Activated T-helper 17 cell treated with anti-CD3 and anti-CD28 coated beads, Interleukin-2, amount 50 U/mL, for 72 hours (primary cell): ENCODE measurements at regions not wholly inside any gene's neighbourhood (a gene's known extent, or its start where the extent isn't known, plus 50 kb on each side); places are given as distances from the start of the nearest gene placed in this dataset.
"Not testable (repeated sequence)": the region's sequence is repeated elsewhere in the genome, so short reads cannot be mapped to it uniquely, and the experiment has no call there.

Source experiments
- ATAC-seq: fragments of 150-1000 bp; cut with Tn5 transposase; replicated peaks from 2 replicates; pipeline ENCODE4 v1.10.0; 2021; ENCODE audit warnings: mild to moderate bottlenecking, moderate library complexity
- H3K27ac Mint-ChIP-seq: one replicate; pipeline ENCODE4 v1.8.0; 2022; ENCODE audit warnings: mixed read lengths
- H3K27me3 Mint-ChIP-seq: one replicate; pipeline ENCODE4 v1.8.0; 2022; ENCODE audit warnings: mixed read lengths
- H3K36me3 Mint-ChIP-seq: one replicate; pipeline ENCODE4 v1.8.0; 2022; ENCODE audit warnings: low read depth, mild to moderate bottlenecking, mixed read lengths
- H3K4me1 Mint-ChIP-seq: one replicate; pipeline ENCODE4 v1.8.0; 2022; ENCODE audit warnings: mixed read lengths
- H3K4me3 Mint-ChIP-seq: one replicate; pipeline ENCODE4 v1.8.0; 2022; ENCODE audit warnings: mild to moderate bottlenecking, mixed read lengths
- H3K9me3 Mint-ChIP-seq: one replicate; pipeline ENCODE4 v1.8.0; 2022; ENCODE audit warnings: mixed read lengths

GRCh38 chr2:160603771-160604510 is 110.3 kb upstream of the RBMS1 start:
- H3K4me3 Mint-ChIP-seq, result no peak overlapping the region
- H3K4me1 Mint-ChIP-seq, result no peaks in the 10 kb centered on the region
- ATAC-seq, result no peak
- no peaks in the 10 kb centered on the region for H3K9me3 Mint-ChIP-seq
- H3K36me3 Mint-ChIP-seq, result no peaks in the 10 kb centered on the region
- H3K27ac Mint-ChIP-seq, result no peak overlapping the region
- H3K27me3 Mint-ChIP-seq, result no peaks in the 10 kb centered on the region

- Mint-ChIP-seq H3K9me3 (no peaks in the 10 kb centered on the region), H3K4me3 (no peak overlapping the region), H3K4me1 (no peaks in the 10 kb centered on the region), H3K27ac (no peak overlapping the region), H3K27me3 (no peaks in the 10 kb centered on the region), H3K36me3 (no peaks in the 10 kb centered on the region)
- ATAC-seq, result no peak
Measured at GRCh38 chr2:160606341-160606740, 112.7 kb upstream of the RBMS1 start.

- H3K27me3 Mint-ChIP-seq, result peaks cover 3% of the 10 kb centered on the region
Measured at GRCh38 chr2:160608599-160608998, 115.0 kb upstream of the RBMS1 start.

GRCh38 chr2:160609346-160609745 is 115.7 kb upstream of the RBMS1 start:
- Mint-ChIP-seq H3K36me3 (no peaks in the 10 kb centered on the region), H3K27ac (no peak overlapping the region), H3K4me3 (no peak overlapping the region)

More at GRCh38 chr2:160608599-160608998, 115.0 kb upstream of the RBMS1 start:
- H3K4me1 Mint-ChIP-seq, result no peaks in the 10 kb centered on the region
- no peak for ATAC-seq
- H3K27ac Mint-ChIP-seq, result no peak overlapping the region
- no peaks in the 10 kb centered on the region for H3K36me3 Mint-ChIP-seq
- no peaks in the 10 kb centered on the region for H3K9me3 Mint-ChIP-seq
- no peak overlapping the region for H3K4me3 Mint-ChIP-seq

GRCh38 chr2:160610041-160610440 is 116.4 kb upstream of the RBMS1 start:
- Mint-ChIP-seq H3K36me3 (no peaks in the 10 kb centered on the region), H3K4me3 (no peak overlapping the region), H3K9me3 (no peaks in the 10 kb centered on the region), H3K27ac (no peak overlapping the region), H3K4me1 (no peaks in the 10 kb centered on the region), H3K27me3 (peaks cover 3% of the 10 kb centered on the region)
- no peak for ATAC-seq

More at GRCh38 chr2:160609346-160609745, 115.7 kb upstream of the RBMS1 start:
- Mint-ChIP-seq H3K9me3 (no peaks in the 10 kb centered on the region), H3K27me3 (peaks cover 3% of the 10 kb centered on the region), H3K4me1 (no peaks in the 10 kb centered on the region)
- no peak for ATAC-seq

- ATAC-seq, result no peak
- no peak overlapping the region for H3K4me3 Mint-ChIP-seq
- no peak overlapping the region for H3K27ac Mint-ChIP-seq
- peaks cover 10% of the 10 kb centered on the region for H3K9me3 Mint-ChIP-seq
- H3K27me3 Mint-ChIP-seq, result peaks cover 3% of the 10 kb centered on the region
- no peaks in the 10 kb centered on the region for H3K36me3 Mint-ChIP-seq
- H3K4me1 Mint-ChIP-seq, result no peaks in the 10 kb centered on the region
Measured at GRCh38 chr2:160612266-160612856, 118.8 kb upstream of the RBMS1 start.

GRCh38 chr2:160613466-160614153 is 120.0 kb upstream of the RBMS1 start:
- no peaks in the 10 kb centered on the region for H3K36me3 Mint-ChIP-seq
- peaks cover 3% of the 10 kb centered on the region for H3K27me3 Mint-ChIP-seq
- H3K9me3 Mint-ChIP-seq, result peaks cover 10% of the 10 kb centered on the region
- H3K27ac Mint-ChIP-seq, result no peak overlapping the region
- H3K4me1 Mint-ChIP-seq, result no peaks in the 10 kb centered on the region
- peak; percentile 62 for ATAC-seq
- no peak overlapping the region for H3K4me3 Mint-ChIP-seq

GRCh38 chr2:160614391-160614790 is 120.8 kb upstream of the RBMS1 start:
- H3K4me1 Mint-ChIP-seq, result no peaks in the 10 kb centered on the region
- H3K4me3 Mint-ChIP-seq, result no peak overlapping the region
- H3K27me3 Mint-ChIP-seq, result peaks cover 3% of the 10 kb centered on the region
- H3K9me3 Mint-ChIP-seq, result peaks cover 10% of the 10 kb centered on the region
- no peak for ATAC-seq
- H3K36me3 Mint-ChIP-seq, result no peaks in the 10 kb centered on the region
- H3K27ac Mint-ChIP-seq, result no peak overlapping the region

GRCh38 chr2:160615706-160616105 is 122.1 kb upstream of the RBMS1 start:
- no peaks in the 10 kb centered on the region for H3K4me1 Mint-ChIP-seq
- peaks cover 3% of the 10 kb centered on the region for H3K27me3 Mint-ChIP-seq
- ATAC-seq, result no peak
- H3K36me3 Mint-ChIP-seq, result no peaks in the 10 kb centered on the region
- peaks cover 10% of the 10 kb centered on the region for H3K9me3 Mint-ChIP-seq
- H3K4me3 Mint-ChIP-seq, result no peak overlapping the region
- H3K27ac Mint-ChIP-seq, result no peak overlapping the region

GRCh38 chr2:160616149-160616548 is 122.5 kb upstream of the RBMS1 start:
- H3K27me3 Mint-ChIP-seq, result peaks cover 3% of the 10 kb centered on the region
- no peak overlapping the region for H3K4me3 Mint-ChIP-seq
- H3K27ac Mint-ChIP-seq, result no peak overlapping the region
- H3K36me3 Mint-ChIP-seq, result no peaks in the 10 kb centered on the region
- peaks cover 10% of the 10 kb centered on the region for H3K9me3 Mint-ChIP-seq
- no peaks in the 10 kb centered on the region for H3K4me1 Mint-ChIP-seq
- no peak for ATAC-seq

GRCh38 chr2:160621748-160622147 is 128.1 kb upstream of the RBMS1 start:
- H3K9me3 Mint-ChIP-seq, result peaks cover 3% of the 10 kb centered on the region
- no peaks in the 10 kb centered on the region for H3K36me3 Mint-ChIP-seq
- H3K4me1 Mint-ChIP-seq, result no peaks in the 10 kb centered on the region
- H3K27ac Mint-ChIP-seq, result no peak overlapping the region
- H3K4me3 Mint-ChIP-seq, result no peak overlapping the region
- H3K27me3 Mint-ChIP-seq, result no peaks in the 10 kb centered on the region
- ATAC-seq, result no peak

- H3K4me3 Mint-ChIP-seq, H3K27ac Mint-ChIP-seq, H3K27me3 Mint-ChIP-seq, H3K9me3 Mint-ChIP-seq, H3K4me1 Mint-ChIP-seq, ATAC-seq, H3K36me3 Mint-ChIP-seq: not testable (repeated sequence)
Measured at GRCh38 chr2:160628020-160628637, 134.5 kb upstream of the RBMS1 start.

- no peaks in the 10 kb centered on the region for H3K36me3 Mint-ChIP-seq
- peaks cover 4% of the 10 kb centered on the region for H3K4me1 Mint-ChIP-seq
- H3K27me3 Mint-ChIP-seq, result peaks cover 5% of the 10 kb centered on the region
- no peak overlapping the region for H3K4me3 Mint-ChIP-seq
- ATAC-seq, result no peak
- H3K9me3 Mint-ChIP-seq, result peaks cover 5% of the 10 kb centered on the region
- no peak overlapping the region for H3K27ac Mint-ChIP-seq
Measured at GRCh38 chr2:160628811-160629210, 135.2 kb upstream of the RBMS1 start.

- H3K4me1 Mint-ChIP-seq, result peaks cover 4% of the 10 kb centered on the region
- peaks cover 5% of the 10 kb centered on the region for H3K27me3 Mint-ChIP-seq
- H3K36me3 Mint-ChIP-seq, result no peaks in the 10 kb centered on the region
- no peak for ATAC-seq
- no peak overlapping the region for H3K4me3 Mint-ChIP-seq
- H3K27ac Mint-ChIP-seq, result no peak overlapping the region
- H3K9me3 Mint-ChIP-seq, result peaks cover 5% of the 10 kb centered on the region
Measured at GRCh38 chr2:160630801-160631590, 137.4 kb upstream of the RBMS1 start.
